ENCODE measurements at regions not wholly inside any gene's neighbourhood (a gene's known extent, or its start where the extent isn't known, plus 50 kb on each side); places are given as distances from the start of the nearest gene placed in this dataset.
"Not testable (repeated sequence)": the region's sequence is repeated elsewhere in the genome, so short reads cannot be mapped to it uniquely, and the experiment has no call there.

DNA sequence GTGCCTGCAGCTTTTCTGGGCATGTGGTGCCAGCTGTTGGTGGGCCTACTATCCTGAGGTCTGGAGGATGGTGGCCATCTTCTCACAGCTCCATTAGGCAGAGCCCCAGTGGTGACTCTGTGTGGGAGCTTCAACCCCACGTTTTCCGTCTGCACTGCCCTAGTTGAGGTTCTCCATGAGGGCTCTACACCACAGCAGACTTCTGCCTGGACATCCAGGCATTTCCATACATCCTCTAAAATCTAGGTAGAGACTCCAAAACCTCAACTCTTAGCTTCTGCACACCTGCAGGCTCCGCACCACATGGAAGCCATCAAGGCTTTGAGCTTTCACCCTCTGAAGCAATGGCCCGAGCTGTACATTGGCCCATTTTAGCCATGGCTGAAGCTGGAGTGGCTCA, 153.3 kb upstream of the PGRMC2 start:
- Histone ChIP-seq H3K79me2 (ENCODE audit: insufficient read depth, low read length) (no peaks in the 10 kb centered on the region), H3K4me1 (ENCODE audit: insufficient read depth, low read length, poor library complexity, severe bottlenecking) (no peaks in the 10 kb centered on the region), H3K9me2 (replicated peaks; ENCODE audit: low read depth, low read length) (no peaks in the 10 kb centered on the region), H3K4me2 (ENCODE audit: low read depth, low read length, poor library complexity, severe bottlenecking) (no peak overlapping the region), H3K4me3 (ENCODE audit: low read length, poor library complexity, severe bottlenecking) (no peak overlapping the region), H3K27me3 (ENCODE audit: insufficient read depth, low read length, poor library complexity, severe bottlenecking) (no peaks in the 10 kb centered on the region), H4K20me1 (ENCODE audit: insufficient read depth, low read length, poor library complexity, severe bottlenecking) (no peaks in the 10 kb centered on the region), H2AFZ (ENCODE audit: low read length) (no peak overlapping the region), H3K9ac (ENCODE audit: low read depth, low read length, poor library complexity, severe bottlenecking) (no peak overlapping the region), H3K9me3 (ENCODE audit: insufficient read depth, low read depth, low read length) (no peaks in the 10 kb centered on the region), H3F3A (ENCODE audit: low read depth) (no peaks in the 10 kb centered on the region), H3K36me3 (ENCODE audit: insufficient read depth, low read length) (no peaks in the 10 kb centered on the region)
- TF ChIP-seq, protein P1, sequence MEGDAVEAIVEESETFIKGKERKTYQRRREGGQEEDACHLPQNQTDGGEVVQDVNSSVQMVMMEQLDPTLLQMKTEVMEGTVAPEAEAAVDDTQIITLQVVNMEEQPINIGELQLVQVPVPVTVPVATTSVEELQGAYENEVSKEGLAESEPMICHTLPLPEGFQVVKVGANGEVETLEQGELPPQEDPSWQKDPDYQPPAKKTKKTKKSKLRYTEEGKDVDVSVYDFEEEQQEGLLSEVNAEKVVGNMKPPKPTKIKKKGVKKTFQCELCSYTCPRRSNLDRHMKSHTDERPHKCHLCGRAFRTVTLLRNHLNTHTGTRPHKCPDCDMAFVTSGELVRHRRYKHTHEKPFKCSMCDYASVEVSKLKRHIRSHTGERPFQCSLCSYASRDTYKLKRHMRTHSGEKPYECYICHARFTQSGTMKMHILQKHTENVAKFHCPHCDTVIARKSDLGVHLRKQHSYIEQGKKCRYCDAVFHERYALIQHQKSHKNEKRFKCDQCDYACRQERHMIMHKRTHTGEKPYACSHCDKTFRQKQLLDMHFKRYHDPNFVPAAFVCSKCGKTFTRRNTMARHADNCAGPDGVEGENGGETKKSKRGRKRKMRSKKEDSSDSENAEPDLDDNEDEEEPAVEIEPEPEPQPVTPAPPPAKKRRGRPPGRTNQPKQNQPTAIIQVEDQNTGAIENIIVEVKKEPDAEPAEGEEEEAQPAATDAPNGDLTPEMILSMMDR (conservative IDR thresholded peaks at IDR 0.05; ENCODE audit: low read length): no peak
- no peak for TF ChIP-seq EZH2phosphoT487 (IDR thresholded peaks at IDR 0.05; ENCODE audit: borderline replicate concordance)

DNA sequence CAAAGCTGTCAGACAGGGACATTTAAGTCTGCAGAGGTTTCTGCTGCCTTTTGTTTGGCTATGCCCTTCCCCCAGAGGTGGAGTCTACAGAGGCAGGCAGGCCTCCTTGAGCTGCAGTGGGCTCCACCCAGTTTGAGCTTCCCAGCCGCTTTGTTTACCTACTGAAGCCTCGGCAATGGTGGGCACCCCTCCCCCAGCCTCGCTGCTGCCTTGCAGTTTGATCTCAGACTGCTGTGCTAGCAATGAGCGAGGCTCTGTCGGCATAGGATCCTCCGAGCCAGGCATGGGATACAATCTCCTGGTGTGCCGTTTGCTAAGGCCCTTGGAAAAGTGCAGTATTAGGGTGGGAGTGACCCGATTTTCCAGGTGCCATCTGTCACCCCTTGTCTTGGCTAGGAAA, 149.4 kb upstream of the PGRMC2 start:
- not testable (repeated sequence) for H3K4me1 ChIP-seq (ENCODE audit: insufficient read depth, low read length, poor library complexity, severe bottlenecking); H3K9me2 ChIP-seq (replicated peaks; ENCODE audit: low read depth, low read length); H3K4me3 ChIP-seq (ENCODE audit: low read length, poor library complexity, severe bottlenecking); H3K27me3 ChIP-seq (ENCODE audit: insufficient read depth, low read length, poor library complexity, severe bottlenecking); H3K9me3 ChIP-seq (ENCODE audit: insufficient read depth, low read depth, low read length); H3K4me2 ChIP-seq (ENCODE audit: low read depth, low read length, poor library complexity, severe bottlenecking); H3K79me2 ChIP-seq (ENCODE audit: insufficient read depth, low read length); H3K9ac ChIP-seq (ENCODE audit: low read depth, low read length, poor library complexity, severe bottlenecking); H2AFZ ChIP-seq (ENCODE audit: low read length); H3F3A ChIP-seq (ENCODE audit: low read depth); H3K36me3 ChIP-seq (ENCODE audit: insufficient read depth, low read length); H4K20me1 ChIP-seq (ENCODE audit: insufficient read depth, low read length, poor library complexity, severe bottlenecking)

DNA sequence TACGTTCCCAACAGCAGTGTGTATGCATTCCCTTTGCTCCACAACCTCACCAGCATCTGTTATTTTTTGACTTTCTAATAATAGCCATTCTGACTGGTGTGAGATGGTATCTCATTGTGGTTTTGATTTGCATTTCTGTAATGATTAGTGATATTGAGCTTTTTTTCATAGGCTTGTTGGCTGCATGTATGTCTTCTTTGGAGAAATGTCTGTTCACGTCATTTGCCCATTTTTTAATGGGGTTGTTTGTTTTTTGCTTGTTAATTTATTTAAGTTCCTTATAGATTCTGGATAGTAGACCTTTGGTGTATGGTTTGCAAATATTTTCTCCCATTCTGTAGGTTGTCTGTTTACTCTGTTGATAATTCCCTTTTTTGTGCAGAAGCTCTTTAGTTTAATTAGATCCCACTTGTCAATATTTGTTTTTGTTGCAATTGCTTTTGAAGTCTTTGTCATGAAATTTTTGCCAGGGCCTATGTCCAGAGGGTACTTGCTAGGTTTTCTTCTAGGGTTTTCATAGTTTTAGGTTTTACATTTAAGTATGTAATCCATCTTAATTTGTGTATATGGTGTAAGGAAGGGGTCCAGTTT, 141.5 kb upstream of the PGRMC2 start:
- H3K36me3 ChIP-seq (ENCODE audit: insufficient read depth, low read length); H3K4me1 ChIP-seq (ENCODE audit: insufficient read depth, low read length, poor library complexity, severe bottlenecking); H3K9me2 ChIP-seq (replicated peaks; ENCODE audit: low read depth, low read length); H3K4me3 ChIP-seq (ENCODE audit: low read length, poor library complexity, severe bottlenecking); H4K20me1 ChIP-seq (ENCODE audit: insufficient read depth, low read length, poor library complexity, severe bottlenecking); H2AFZ ChIP-seq (ENCODE audit: low read length); H3K9me3 ChIP-seq (ENCODE audit: insufficient read depth, low read depth, low read length); H3F3A ChIP-seq (ENCODE audit: low read depth); H3K9ac ChIP-seq (ENCODE audit: low read depth, low read length, poor library complexity, severe bottlenecking); H3K79me2 ChIP-seq (ENCODE audit: insufficient read depth, low read length); H3K4me2 ChIP-seq (ENCODE audit: low read depth, low read length, poor library complexity, severe bottlenecking); H3K27me3 ChIP-seq (ENCODE audit: insufficient read depth, low read length, poor library complexity, severe bottlenecking): not testable (repeated sequence)

DNA sequence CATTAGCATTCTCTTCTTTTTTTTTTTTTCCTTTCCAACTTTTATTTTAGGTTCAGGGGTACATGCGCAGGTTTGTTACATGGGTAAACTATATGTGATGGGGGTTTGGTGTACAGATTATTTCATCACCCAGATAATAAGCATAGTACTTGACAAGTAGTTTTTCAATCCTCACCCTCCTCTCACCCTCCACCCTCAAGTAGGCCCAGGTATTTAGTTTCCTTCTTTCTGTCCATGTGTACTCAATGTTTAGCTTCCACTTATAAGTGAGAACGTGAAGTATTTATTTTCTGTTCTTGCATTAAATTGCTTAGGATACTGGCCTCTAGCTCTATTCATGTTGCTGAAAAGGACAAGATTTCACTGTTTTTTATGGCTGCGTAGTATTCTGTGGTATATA, 140.8 kb upstream of the PGRMC2 start:
- H2AFZ ChIP-seq (ENCODE audit: low read length): 0 out of 2 replicates have a peak overlapping the region, but pooled peaks have one; percentile 67
- no peaks in the 10 kb centered on the region for H3K36me3 ChIP-seq (ENCODE audit: insufficient read depth, low read length)
- H3K4me2 ChIP-seq (ENCODE audit: low read depth, low read length, poor library complexity, severe bottlenecking): no peak overlapping the region
- H3K27me3 ChIP-seq (ENCODE audit: insufficient read depth, low read length, poor library complexity, severe bottlenecking): no peaks in the 10 kb centered on the region
- H3K9me2 ChIP-seq (replicated peaks; ENCODE audit: low read depth, low read length): no peaks in the 10 kb centered on the region
- no peaks in the 10 kb centered on the region for H3K79me2 ChIP-seq (ENCODE audit: insufficient read depth, low read length)
- H3K9me3 ChIP-seq (ENCODE audit: insufficient read depth, low read depth, low read length): peaks cover 2% of the 10 kb centered on the region; the same call in 1 of the 2 replicates
- H4K20me1 ChIP-seq (ENCODE audit: insufficient read depth, low read length, poor library complexity, severe bottlenecking): no peaks in the 10 kb centered on the region
- H3K4me1 ChIP-seq (ENCODE audit: insufficient read depth, low read length, poor library complexity, severe bottlenecking): no peaks in the 10 kb centered on the region
- TF ChIP-seq EZH2phosphoT487 (IDR thresholded peaks at IDR 0.05; ENCODE audit: borderline replicate concordance): no peak
- TF ChIP-seq, protein P1 (conservative IDR thresholded peaks at IDR 0.05; ENCODE audit: low read length): no peak
- no peak overlapping the region for H3K9ac ChIP-seq (ENCODE audit: low read depth, low read length, poor library complexity, severe bottlenecking)
- H3F3A ChIP-seq (ENCODE audit: low read depth): no peaks in the 10 kb centered on the region
- H3K4me3 ChIP-seq (ENCODE audit: low read length, poor library complexity, severe bottlenecking): peak overlapping the region; percentile 46
